SK-N-SH (cell line): ENCODE measurements at regions not wholly inside any gene's neighbourhood (a gene's known extent, or its start where the extent isn't known, plus 50 kb on each side); places are given as distances from the start of the nearest gene placed in this dataset.

Experiments used
- CTCF ChIA-PET: fragments of 300-600, 350-600 bp; formaldehyde crosslinking; extraction: SDS; loops from one replicate; lab custom pipeline; 2021; lab: Yijun Ruan, JAX
- POLR2A ChIA-PET: fragments of 350-600 bp; sonication (Branson Sonifier 250); formaldehyde crosslinking; extraction: SDS; loops from one replicate; lab custom pipeline; 2020; ENCODE audit warnings: antibody characterized with exemption, inconsistent platforms; lab: Yijun Ruan, JAX
- DNase-seq: peaks from one replicate; pipeline ENCODE4 v3.0.0; 2012
- H2AFZ ChIP-seq: fragments of 200-600 bp; sonication (generic); 2 replicates; pipeline ENCODE4 v1.8.1; 2016; ENCODE audit warnings: antibody characterized with exemption, mild to moderate bottlenecking, low read depth
- H3F3A ChIP-seq: fragments of 200-600 bp; sonication (generic); replicated peaks from 2 replicates; pipeline ENCODE3; 2016; ENCODE audit warnings: antibody characterized with exemption, mild to moderate bottlenecking; ENCODE audit not compliant: insufficient read depth
- H3K27ac ChIP-seq, 2 experiments: fragments of 200-500 bp in 1 of 2; fragments of 200-600 bp in 1 of 2; sonication (Bioruptor generic) in 1 of 2; sonication (generic), shearing (Covaris generic) in 1 of 2; 2 replicates each; pipeline versions ENCODE4 v1.5.1 to v1.6.1; 2014 to 2016; ENCODE audit warnings: low read depth in 2 of 2, inconsistent platforms in 1 of 2, low read length in 1 of 2, mild to moderate bottlenecking in 1 of 2, mixed read lengths in 1 of 2
- H3K27me3 ChIP-seq: fragments of 200-600 bp; sonication (generic), shearing (Covaris generic); 2 replicates; pipeline ENCODE4 v1.6.1; 2016; ENCODE audit warnings: mixed run types; ENCODE audit not compliant: insufficient read depth
- H3K36me3 ChIP-seq, 2 experiments: fragments of 200-500 bp in 1 of 2; fragments of 200-600 bp in 1 of 2; sonication (Bioruptor generic) in 1 of 2; sonication (generic) in 1 of 2; replicated peaks in 1 of 2; 2 replicates each; pipeline versions ENCODE3 to v1.5.1; 2014 to 2016; ENCODE audit warnings: low read length in 1 of 2, mild to moderate bottlenecking in 1 of 2; ENCODE audit not compliant: insufficient read depth in 2 of 2, control insufficient read depth in 1 of 2
- H3K4me1 ChIP-seq, 2 experiments: fragments of 200-500 bp in 1 of 2; fragments of 200-600 bp in 1 of 2; sonication (Bioruptor generic) in 1 of 2; sonication (generic), shearing (Covaris generic) in 1 of 2; 2 replicates each; pipeline versions ENCODE4 v1.5.1 to v1.6.1; 2014 to 2016; ENCODE audit warnings: low read depth in 1 of 2, low read length in 1 of 2, mixed run types in 1 of 2; ENCODE audit not compliant: insufficient read depth in 2 of 2, control insufficient read depth in 1 of 2
- H3K4me2 ChIP-seq: fragments of 200-600 bp; sonication (generic), shearing (Covaris generic); 2 replicates; pipeline ENCODE4 v1.6.1; 2017; ENCODE audit warnings: mixed run types
- H3K4me3 ChIP-seq, 2 experiments: fragments of 200-500 bp in 1 of 2; fragments of 200-600 bp in 1 of 2; sonication (Bioruptor generic) in 1 of 2; sonication (generic), shearing (Covaris generic) in 1 of 2; 2 replicates each; pipeline versions ENCODE4 v1.5.1 to v1.8.1; 2014 to 2016; ENCODE audit warnings: low read depth in 2 of 2, inconsistent platforms in 1 of 2, low read length in 1 of 2, mild to moderate bottlenecking in 1 of 2, mixed read lengths in 1 of 2, moderate library complexity in 1 of 2
- H3K79me2 ChIP-seq: fragments of 200-600 bp; sonication (generic); 2 replicates; pipeline ENCODE4 v1.8.1; 2017; ENCODE audit warnings: mild to moderate bottlenecking; ENCODE audit not compliant: insufficient read depth
- H3K9ac ChIP-seq: fragments of 200-600 bp; sonication (generic); 2 replicates; pipeline ENCODE4 v1.6.1; 2017; ENCODE audit warnings: mixed run types
- H3K9me2 ChIP-seq: fragments of 200-600 bp; sonication (generic); 2 replicates; pipeline ENCODE4 v1.6.1; 2017; ENCODE audit warnings: mixed run types
- H3K9me3 ChIP-seq: fragments of 200-600 bp; sonication (generic); 2 replicates; pipeline ENCODE4 v1.6.1; 2017; ENCODE audit warnings: mixed run types, mild to moderate bottlenecking, moderate library complexity
- H4K20me1 ChIP-seq: fragments of 200-600 bp; sonication (generic); 2 replicates; pipeline ENCODE4 v1.6.1; 2017; ENCODE audit warnings: mild to moderate bottlenecking, mixed run types; ENCODE audit not compliant: insufficient read depth
- CHD2 ChIP-seq: fragments of 150-350 bp; IDR thresholded peaks from 2 replicates; pipeline ENCODE4 v1.6.1; 2018; ENCODE audit warnings: low read length; ENCODE audit not compliant: partially characterized antibody
- CTCF ChIP-seq: fragments of 200-600 bp; sonication (generic); IDR thresholded peaks from 2 replicates; pipeline ENCODE4 v1.6.1; 2017; ENCODE audit warnings: antibody characterized with exemption, mild to moderate bottlenecking, moderate library complexity
- ELF1 ChIP-seq: IDR thresholded peaks from 2 replicates; pipeline ENCODE4 v1.4.0; 2012
- EP300 ChIP-seq, 2 experiments: IDR thresholded peaks; 2 replicates each; pipeline versions ENCODE4 v1.4.0 to v1.6.1; 2012; ENCODE audit warnings: borderline replicate concordance in 1 of 2, low read depth in 1 of 2, low read length in 1 of 2
- EZH2phosphoT487 ChIP-seq: fragments of 200-600 bp; sonication (generic); IDR thresholded peaks from 2 replicates; pipeline ENCODE4 v1.6.1; 2017; ENCODE audit warnings: low read depth, mixed run types, mild to moderate bottlenecking, antibody characterized with exemption, moderate library complexity, borderline replicate concordance
- FOSL2 ChIP-seq: IDR thresholded peaks from 2 replicates; pipeline ENCODE4 v1.4.0; 2012; ENCODE audit warnings: low read depth, mild to moderate bottlenecking, moderate library complexity, borderline replicate concordance
- FOXM1 ChIP-seq: IDR thresholded peaks from 2 replicates; pipeline ENCODE4 v1.4.0; 2012; ENCODE audit warnings: low read depth, mild to moderate bottlenecking
- IRF3 ChIP-seq: fragments of 150-350 bp; IDR thresholded peaks from 2 replicates; pipeline ENCODE4 v1.6.1; 2016; ENCODE audit warnings: mild to moderate bottlenecking, low read depth, low read length
- JUND ChIP-seq: IDR thresholded peaks from 2 replicates; pipeline ENCODE4 v1.4.0; 2012
- MXI1 ChIP-seq: IDR thresholded peaks from 2 replicates; pipeline ENCODE4 v1.6.1; 2012; ENCODE audit warnings: mild to moderate bottlenecking, low read depth, low read length, improper control_type of control experiment
- PBX3 ChIP-seq: IDR thresholded peaks from 2 replicates; pipeline ENCODE4; 2012
- RAD21 ChIP-seq: IDR thresholded peaks from 2 replicates; pipeline ENCODE4 v1.6.1; 2012; ENCODE audit warnings: mild to moderate bottlenecking, low read length
- RCOR1 ChIP-seq: fragments of 150-350 bp; IDR thresholded peaks from 2 replicates; pipeline ENCODE4 v1.6.1; 2017; ENCODE audit warnings: antibody characterized with exemption, low read length
- REST ChIP-seq: IDR thresholded peaks from 2 replicates; pipeline ENCODE4 v1.6.1; 2012; ENCODE audit warnings: mild to moderate bottlenecking, low read depth, low read length, moderate library complexity
- RFX5 ChIP-seq: IDR thresholded peaks from 2 replicates; pipeline ENCODE4 v1.6.1; 2012; ENCODE audit warnings: mild to moderate bottlenecking, improper control_type of control experiment, low read length
- SIN3A ChIP-seq: IDR thresholded peaks from 2 replicates; pipeline ENCODE4 v1.6.1; 2012; ENCODE audit warnings: low read depth, mild to moderate bottlenecking, low read length, moderate library complexity, borderline replicate concordance
- TCF12 ChIP-seq: IDR thresholded peaks from 2 replicates; pipeline ENCODE4 v1.4.0; 2012
- TEAD4 ChIP-seq: IDR thresholded peaks from 2 replicates; pipeline ENCODE4 v1.4.0; 2012; ENCODE audit warnings: mild to moderate bottlenecking, borderline replicate concordance; ENCODE audit not compliant: insufficient read depth
- USF2 ChIP-seq: fragments of 150-350 bp; IDR thresholded peaks from 2 replicates; pipeline ENCODE4 v1.6.1; 2017; ENCODE audit warnings: antibody characterized with exemption, low read length, low read depth, borderline replicate concordance
- ZBTB33 ChIP-seq: IDR thresholded peaks from 2 replicates; pipeline ENCODE4 v1.4.0; 2012; ENCODE audit warnings: low read depth, borderline replicate concordance
- WGBS: methylation state at CpG from one replicate; pipeline ENCODE4 v1.1.6; 2017; ENCODE audit warnings: low lambda C conversion rate; 5-methylcytosine and 5-hydroxymethylcytosine counted together
- TF ChIP-seq, protein P1 (sequence below): IDR thresholded peaks from 2 replicates; pipeline ENCODE4 v1.4.0; 2012; ENCODE audit warnings: low read depth, borderline replicate concordance

GRCh38 chr9:14030375-14031059 lies 283.4 kb downstream of the NFIB start:
- Histone ChIP-seq H3K9ac (no peak overlapping the region), H3K27me3 (no peaks in the 10 kb centered on the region), H4K20me1 (no peaks in the 10 kb centered on the region), H3K4me2 (no peak overlapping the region), H3K4me3 (no peak overlapping the region), H3K4me1 (peaks cover 0 to 4% of the 10 kb centered on the region in 2 experiments; a peak in 2 of 4 replicates), H3K9me2 (no peaks in the 10 kb centered on the region), H3F3A (no peaks in the 10 kb centered on the region), H2AFZ (no peak overlapping the region; the same call in 1 of the 2 replicates), H3K9me3 (no peaks in the 10 kb centered on the region), H3K27ac (no peak overlapping the region; a peak in 1 of 4 replicates), H3K36me3 (no peaks in the 10 kb centered on the region), H3K79me2 (no peaks in the 10 kb centered on the region)
- peak; percentile 15 for DNase-seq
- CTCF ChIA-PET = no interaction called here
- POLR2A ChIA-PET = no interaction called here
- WGBS = 55% methylated on average over 7 of the region's 7 CpGs
- TF ChIP-seq EP300 (IDR thresholded peaks at IDR 0.05; ENCODE audit: borderline replicate concordance in 1 of 2, low read depth in 1 of 2, low read length in 1 of 2) = peak in 1 of 2 experiments; percentile 16; a peak in 1 of 4 replicates
- no peak for TF ChIP-seq MXI1
- no peak for TF ChIP-seq ZBTB33
- peak; percentile 39; the same call in 1 of the 2 replicates for TF ChIP-seq TCF12
- no peak for TF ChIP-seq CTCF
- no peak for TF ChIP-seq EZH2phosphoT487
- TF ChIP-seq FOXM1 = no peak
- TF ChIP-seq TEAD4 = no peak
- TF ChIP-seq, protein P1, sequence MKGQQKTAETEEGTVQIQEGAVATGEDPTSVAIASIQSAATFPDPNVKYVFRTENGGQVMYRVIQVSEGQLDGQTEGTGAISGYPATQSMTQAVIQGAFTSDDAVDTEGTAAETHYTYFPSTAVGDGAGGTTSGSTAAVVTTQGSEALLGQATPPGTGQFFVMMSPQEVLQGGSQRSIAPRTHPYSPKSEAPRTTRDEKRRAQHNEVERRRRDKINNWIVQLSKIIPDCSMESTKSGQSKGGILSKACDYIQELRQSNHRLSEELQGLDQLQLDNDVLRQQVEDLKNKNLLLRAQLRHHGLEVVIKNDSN = no peak
- TF ChIP-seq PBX3 = peak; percentile 86
- TF ChIP-seq SIN3A = no peak
- no peak for TF ChIP-seq REST
- TF ChIP-seq RCOR1 = no peak
- TF ChIP-seq CHD2 = no peak
- TF ChIP-seq RFX5 = no peak
- no peak for TF ChIP-seq RAD21
- no peak for TF ChIP-seq ELF1
- TF ChIP-seq USF2 = no peak
- TF ChIP-seq JUND = peak; percentile 6; the same call in 1 of the 2 replicates
- TF ChIP-seq IRF3 = no peak
- no peak for TF ChIP-seq FOSL2
